ENCODE measurements at regions not wholly inside any gene's neighbourhood (a gene's known extent, or its start where the extent isn't known, plus 50 kb on each side); places are given as distances from the start of the nearest gene placed in this dataset.

- Histone ChIP-seq H4K20me1 (replicated peaks; ENCODE audit: insufficient read depth) (no peaks in the 10 kb centered on the region), H3K4me3 (no peak overlapping the region), H3K4me1 (ENCODE audit: insufficient read depth) (no peaks in the 10 kb centered on the region), H3F3A (replicated peaks; ENCODE audit: low read depth) (no peaks in the 10 kb centered on the region), H2AFZ (no peak overlapping the region), H3K36me3 (ENCODE audit: insufficient read depth) (no peaks in the 10 kb centered on the region), H3K27me3 (ENCODE audit: insufficient read depth) (no peaks in the 10 kb centered on the region), H3K79me2 (replicated peaks; ENCODE audit: insufficient read depth) (no peaks in the 10 kb centered on the region), H3K27ac (ENCODE audit: low read depth) (no peak overlapping the region), H3K9me2 (ENCODE audit: insufficient read depth) (no peaks in the 10 kb centered on the region), H3K4me2 (no peak overlapping the region)
- DNase-seq (ENCODE audit: low spot score) (no peak), ATAC-seq (no peak)
- Mint-ChIP-seq H3K4me3 (no peak overlapping the region), H3K27ac (no peak overlapping the region), H3K4me1 (no peaks in the 10 kb centered on the region), H3K27me3 (ENCODE audit: insufficient read depth, low read depth, poor library complexity) (peaks cover 6% of the 10 kb centered on the region), H3K36me3 (ENCODE audit: low read depth) (no peaks in the 10 kb centered on the region; the same call in 2 of the 3 replicates), H3K9me3 (no peaks in the 10 kb centered on the region)
- no peak for TF ChIP-seq CREB1 (CRISPR knock-in tag; IDR thresholded peaks at IDR 0.05; ENCODE audit: low read depth)
Measured at GRCh38 chr15:100738614-100739013, 136.2 kb downstream of the ASB7 start.

- no peaks in the 10 kb centered on the region for H3K9me3 Mint-ChIP-seq
- no peak for ATAC-seq
- TF ChIP-seq JUNB (IDR thresholded peaks at IDR 0.05; ENCODE audit: unreplicated experiment) (no peak), EZH2 (IDR thresholded peaks at IDR 0.05; ENCODE audit: low read depth, unreplicated experiment) (no peak), EZH2phosphoT487 (IDR thresholded peaks at IDR 0.05; ENCODE audit: unreplicated experiment) (no peak), CTCF (conservative IDR thresholded peaks at IDR 0.05; ENCODE audit: low read depth in 2 of 2) (no peak), NANOG (IDR thresholded peaks at IDR 0.05; ENCODE audit: borderline replicate concordance) (no peak), POLR2AphosphoS5 (IDR thresholded peaks at IDR 0.05; ENCODE audit: low read depth) (no peak), ZNF114 (CRISPR knock-in tag; IDR thresholded peaks at IDR 0.05) (no peak), ZNF462 (CRISPR knock-in tag; IDR thresholded peaks at IDR 0.05) (no peak), REST (IDR thresholded peaks at IDR 0.05; ENCODE audit: unreplicated experiment) (no peak), CREB1 (CRISPR knock-in tag; IDR thresholded peaks at IDR 0.05; ENCODE audit: low read depth) (no peak)
Measured at GRCh38 chr15:100740138-100740537, 137.7 kb downstream of the ASB7 start.

More at GRCh38 chr15:100740138-100740537, 137.7 kb downstream of the ASB7 start:
- no peak overlapping the region for H3K27ac ChIP-seq (ENCODE audit: low read depth)
- H4K20me1 ChIP-seq (replicated peaks; ENCODE audit: insufficient read depth) = no peaks in the 10 kb centered on the region
- H3K27me3 ChIP-seq (ENCODE audit: insufficient read depth) = no peaks in the 10 kb centered on the region
- H3K4me3 ChIP-seq = no peak overlapping the region
- Mint-ChIP-seq H3K27me3 (ENCODE audit: insufficient read depth, low read depth, poor library complexity) (peaks cover 2% of the 10 kb centered on the region), H3K4me3 (no peak overlapping the region), H3K27ac (no peak overlapping the region), H3K36me3 (ENCODE audit: low read depth) (no peaks in the 10 kb centered on the region), H3K4me1 (no peaks in the 10 kb centered on the region)
- no peaks in the 10 kb centered on the region for H3F3A ChIP-seq (replicated peaks; ENCODE audit: low read depth)
- DNase-seq (ENCODE audit: low spot score) = no peak
- no peaks in the 10 kb centered on the region for H3K4me1 ChIP-seq (ENCODE audit: insufficient read depth)
- no peaks in the 10 kb centered on the region for H3K79me2 ChIP-seq (replicated peaks; ENCODE audit: insufficient read depth)
- H3K9me2 ChIP-seq (ENCODE audit: insufficient read depth) = no peaks in the 10 kb centered on the region
- no peak overlapping the region for H2AFZ ChIP-seq
- no peak overlapping the region for H3K4me2 ChIP-seq
- H3K36me3 ChIP-seq (ENCODE audit: insufficient read depth) = no peaks in the 10 kb centered on the region

All from GM23338 (cell line).